K562 (cell line): ENCODE measurements at regions not wholly inside any gene's neighbourhood (a gene's known extent, or its start where the extent isn't known, plus 50 kb on each side); places are given as distances from the start of the nearest gene placed in this dataset.

Experiments used
- BCOR ChIP-seq: fragments of 450-650 bp; IDR thresholded peaks from 2 replicates; pipeline ENCODE4 v1.6.1; 2016
- CBFA2T3 ChIP-seq: fragments of 450-650 bp; IDR thresholded peaks from 2 replicates; pipeline ENCODE4 v1.6.1; 2017
- CBX3 ChIP-seq, 2 experiments: IDR thresholded peaks; 1 replicate in 1 of 2; 2 replicates in 1 of 2; pipeline ENCODE4 v1.6.1; 2012; ENCODE audit warnings: inconsistent platforms in 2 of 2, low read length in 2 of 2, borderline replicate concordance in 1 of 2, control low read depth in 1 of 2
- CHD2 ChIP-seq: IDR thresholded peaks from 2 replicates; pipeline ENCODE4 v1.6.1; 2011; ENCODE audit warnings: low read depth, low read length
- DPF2 ChIP-seq: fragments of 450-650 bp; IDR thresholded peaks from 2 replicates; pipeline ENCODE4 v1.6.1; 2016
- ESRRA ChIP-seq: fragments of 450-650 bp; IDR thresholded peaks from 2 replicates; pipeline ENCODE4 v1.6.1; 2014; ENCODE audit warnings: low read depth, mild to moderate bottlenecking, moderate library complexity, borderline replicate concordance
- HCFC1 ChIP-seq: IDR thresholded peaks from 2 replicates; pipeline ENCODE4 v1.6.1; 2012; ENCODE audit warnings: low read depth, low read length, improper control_type of control experiment
- ILF3 ChIP-seq: fragments of 450-650 bp; IDR thresholded peaks from 2 replicates; pipeline ENCODE4 v1.6.1; 2018; ENCODE audit warnings: antibody characterized with exemption, mild to moderate bottlenecking, moderate library complexity, borderline replicate concordance
- IRF9 ChIP-seq: fragments of 450-650 bp; IDR thresholded peaks from 2 replicates; pipeline ENCODE4 v1.6.1; 2016; ENCODE audit warnings: missing biosample characterization, missing genetic modification characterization
- KDM5B ChIP-seq: fragments of 200-600 bp; sonication (generic); IDR thresholded peaks from 2 replicates; pipeline ENCODE4 v1.6.1; 2012; ENCODE audit warnings: low read depth, mild to moderate bottlenecking, moderate library complexity, low read length, control low read depth, inconsistent platforms; ENCODE audit not compliant: insufficient replicate concordance
- MCM2 ChIP-seq: fragments of 450-650 bp; IDR thresholded peaks from 2 replicates; pipeline ENCODE4 v1.6.1; 2017; ENCODE audit warnings: low read depth, mild to moderate bottlenecking
- MLX ChIP-seq, 2 experiments: fragments of 450-650 bp in 1 of 2; sonication (generic) in 1 of 2; formaldehyde crosslinking; conservative IDR thresholded peaks; 2 replicates each; pipeline versions ENCODE4 v1.4.0 to v1.8.1; 2020 to 2022; ENCODE audit warnings: mild to moderate bottlenecking in 1 of 2, missing genetic modification reagents in 1 of 2
- NFE2L1 ChIP-seq: fragments of 450-650 bp; IDR thresholded peaks from 2 replicates; pipeline ENCODE4 v1.6.1; 2016; ENCODE audit warnings: missing genetic modification characterization, low read depth, mild to moderate bottlenecking, missing compliant biosample characterization, moderate library complexity, borderline replicate concordance
- NFIC ChIP-seq: fragments of 450-650 bp; IDR thresholded peaks from 2 replicates; pipeline ENCODE4 v1.6.1; 2017; ENCODE audit warnings: mild to moderate bottlenecking, inconsistent platforms
- NR2C1 ChIP-seq, 2 experiments: fragments of 450-650 bp; IDR thresholded peaks; 2 replicates each; pipeline ENCODE4 v1.6.1; 2017; ENCODE audit warnings: mild to moderate bottlenecking in 2 of 2, antibody characterized with exemption in 1 of 2, inconsistent platforms in 1 of 2, missing compliant biosample characterization in 1 of 2, missing genetic modification characterization in 1 of 2
- PRPF4 ChIP-seq: fragments of 200-400 bp; formaldehyde crosslinking; IDR thresholded peaks from one replicate; pipeline ENCODE4 v1.6.1; 2017; ENCODE audit warnings: low read length, low read depth, mild to moderate bottlenecking; ENCODE audit not compliant: insufficient read depth, poor library complexity, severe bottlenecking
- RBM15 ChIP-seq: fragments of 200-400 bp; formaldehyde crosslinking; IDR thresholded peaks from 2 replicates; pipeline ENCODE4 v1.6.1; 2018; ENCODE audit warnings: mild to moderate bottlenecking, low read length, moderate library complexity; ENCODE audit not compliant: insufficient read depth
- TEAD4 ChIP-seq, 2 experiments: sonication (generic) in 1 of 2; formaldehyde crosslinking in 1 of 2; IDR thresholded peaks; 2 replicates each; pipeline versions ENCODE4 v1.6.1 to v1.8.0; 2012 to 2022; ENCODE audit warnings: borderline replicate concordance in 1 of 2, inconsistent platforms in 1 of 2, low read length in 1 of 2, mild to moderate bottlenecking in 1 of 2, missing genetic modification reagents in 1 of 2
- TRIM25 ChIP-seq: fragments of 450-650 bp; IDR thresholded peaks from 2 replicates; pipeline ENCODE4 v1.7.0; 2016; ENCODE audit warnings: borderline replicate concordance
- TSC22D4 ChIP-seq: fragments of 450-650 bp; IDR thresholded peaks from 2 replicates; pipeline ENCODE4 v1.6.1; 2016; ENCODE audit warnings: missing genetic modification characterization, missing biosample characterization, control low read depth
- ZBTB49 ChIP-seq: sonication (generic); formaldehyde crosslinking; IDR thresholded peaks from 2 replicates; pipeline ENCODE4 v1.8.0; 2022; ENCODE audit warnings: missing genetic modification reagents, mild to moderate bottlenecking, borderline replicate concordance
- ZC3H11A ChIP-seq: IDR thresholded peaks from 2 replicates; pipeline ENCODE4 v1.6.1; 2012; ENCODE audit warnings: low read depth, low read length, improper control_type of control experiment
- ZNF24 ChIP-seq: fragments of 450-650 bp; IDR thresholded peaks from 2 replicates; pipeline ENCODE4 v1.6.1; 2016

- TF ChIP-seq IRF9 (tag) = no peak
- TF ChIP-seq RBM15 = no peak
- TF ChIP-seq DPF2 = no peak
- TF ChIP-seq CHD2 = no peak
- no peak for TF ChIP-seq CBX3 (IDR thresholded peaks at IDR 0.05; ENCODE audit: borderline replicate concordance in 1 of 2, low read length in 2 of 2)
- TF ChIP-seq ZNF24 = peak; percentile 39; the same call in 1 of the 2 replicates
- no peak for TF ChIP-seq ESRRA
- TF ChIP-seq HCFC1 = no peak
- TF ChIP-seq MLX (CRISPR knock-in tag; conservative IDR thresholded peaks at IDR 0.05) = no peak
- no peak for TF ChIP-seq TSC22D4
- TF ChIP-seq CBFA2T3 = peak; percentile 47; the same call in 1 of the 2 replicates
- TF ChIP-seq TEAD4 (IDR thresholded peaks at IDR 0.05; ENCODE audit: low read length) = 0 out of 2 replicates have a peak, but pooled peaks have one; percentile 38
- no peak for TF ChIP-seq TEAD4 (CRISPR knock-in tag; IDR thresholded peaks at IDR 0.05; ENCODE audit: borderline replicate concordance)
- no peak for TF ChIP-seq PRPF4
- no peak for TF ChIP-seq ZBTB49 (CRISPR knock-in tag)
- no peak for TF ChIP-seq TRIM25
- TF ChIP-seq KDM5B = no peak
- TF ChIP-seq BCOR = peak; percentile 73
- TF ChIP-seq NFIC = peak; percentile 96
- TF ChIP-seq MCM2 = no peak
- TF ChIP-seq NFE2L1 (tag) = no peak
- TF ChIP-seq ILF3 = no peak
- TF ChIP-seq ZC3H11A = no peak
- TF ChIP-seq NR2C1 (IDR thresholded peaks at IDR 0.05) = no peak
- no peak for TF ChIP-seq NR2C1 (tag; IDR thresholded peaks at IDR 0.05)
Measured at GRCh38 chr2:121135168-121135853, 149.7 kb downstream of the TFCP2L1 start (continued).
